GM10266 (cell line): ENCODE measurements at regions not wholly inside any gene's neighbourhood (a gene's known extent, or its start where the extent isn't known, plus 50 kb on each side); places are given as distances from the start of the nearest gene placed in this dataset.

Source experiments
- DNase-seq: peaks from one replicate; pipeline ENCODE4 v3.0.0; 2012; ENCODE audit errors: extremely low spot score
- TF ChIP-seq, protein P1 (sequence below): IDR thresholded peaks from 2 replicates; pipeline ENCODE4 v1.5.1; 2012; ENCODE audit warnings: mild to moderate bottlenecking, low read depth; ENCODE audit not compliant: control insufficient read depth, insufficient read depth; ENCODE audit errors: missing control alignments

DNA sequence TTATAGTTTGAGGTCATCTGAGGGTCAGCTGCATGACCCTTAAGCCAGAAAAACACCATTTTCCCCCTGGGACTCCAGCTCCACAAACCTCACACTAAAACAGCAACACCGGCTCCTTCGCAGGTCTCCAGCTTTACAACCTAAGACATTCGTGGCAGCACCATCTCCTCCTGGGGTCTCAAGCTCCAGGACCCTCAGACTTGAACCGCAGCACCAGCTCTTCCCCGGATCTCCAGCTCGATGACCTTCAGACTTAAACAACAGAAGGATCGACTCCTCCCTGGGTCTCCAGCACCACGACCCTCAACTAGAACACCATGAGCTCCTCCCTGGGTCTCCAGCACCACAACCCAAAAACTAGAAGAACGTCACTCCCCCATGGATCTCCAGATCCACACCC, 233.7 kb upstream of the CNTN6 start:
- TF ChIP-seq, protein P1, sequence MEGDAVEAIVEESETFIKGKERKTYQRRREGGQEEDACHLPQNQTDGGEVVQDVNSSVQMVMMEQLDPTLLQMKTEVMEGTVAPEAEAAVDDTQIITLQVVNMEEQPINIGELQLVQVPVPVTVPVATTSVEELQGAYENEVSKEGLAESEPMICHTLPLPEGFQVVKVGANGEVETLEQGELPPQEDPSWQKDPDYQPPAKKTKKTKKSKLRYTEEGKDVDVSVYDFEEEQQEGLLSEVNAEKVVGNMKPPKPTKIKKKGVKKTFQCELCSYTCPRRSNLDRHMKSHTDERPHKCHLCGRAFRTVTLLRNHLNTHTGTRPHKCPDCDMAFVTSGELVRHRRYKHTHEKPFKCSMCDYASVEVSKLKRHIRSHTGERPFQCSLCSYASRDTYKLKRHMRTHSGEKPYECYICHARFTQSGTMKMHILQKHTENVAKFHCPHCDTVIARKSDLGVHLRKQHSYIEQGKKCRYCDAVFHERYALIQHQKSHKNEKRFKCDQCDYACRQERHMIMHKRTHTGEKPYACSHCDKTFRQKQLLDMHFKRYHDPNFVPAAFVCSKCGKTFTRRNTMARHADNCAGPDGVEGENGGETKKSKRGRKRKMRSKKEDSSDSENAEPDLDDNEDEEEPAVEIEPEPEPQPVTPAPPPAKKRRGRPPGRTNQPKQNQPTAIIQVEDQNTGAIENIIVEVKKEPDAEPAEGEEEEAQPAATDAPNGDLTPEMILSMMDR, result no peak
- no peak for DNase-seq

DNA sequence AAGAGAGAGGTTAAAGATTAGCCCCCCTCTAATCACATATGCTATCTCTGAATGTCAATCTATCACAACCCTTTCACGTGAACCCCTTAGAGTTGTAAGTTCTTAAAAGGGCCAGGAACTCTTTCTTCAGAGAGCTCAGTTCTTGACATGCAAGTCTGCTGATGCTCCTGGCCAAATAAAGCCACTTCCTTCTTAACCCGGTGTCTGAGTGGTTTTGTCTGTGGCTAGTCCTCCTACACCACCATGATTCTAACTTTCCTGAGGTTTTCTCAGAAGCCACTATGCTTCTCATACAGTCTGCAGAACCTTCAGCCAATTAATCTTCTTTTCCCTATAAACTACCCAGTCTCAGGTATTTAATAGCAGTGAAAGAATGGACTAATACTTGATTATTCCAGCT, 231.1 kb upstream of the CNTN6 start:
- TF ChIP-seq, protein P1, result no peak
- no peak for DNase-seq

GRCh38 chr3:869269-869668, 223.6 kb upstream of the CNTN6 start:
- TF ChIP-seq, protein P1, result no peak
- DNase-seq, result no peak

DNA sequence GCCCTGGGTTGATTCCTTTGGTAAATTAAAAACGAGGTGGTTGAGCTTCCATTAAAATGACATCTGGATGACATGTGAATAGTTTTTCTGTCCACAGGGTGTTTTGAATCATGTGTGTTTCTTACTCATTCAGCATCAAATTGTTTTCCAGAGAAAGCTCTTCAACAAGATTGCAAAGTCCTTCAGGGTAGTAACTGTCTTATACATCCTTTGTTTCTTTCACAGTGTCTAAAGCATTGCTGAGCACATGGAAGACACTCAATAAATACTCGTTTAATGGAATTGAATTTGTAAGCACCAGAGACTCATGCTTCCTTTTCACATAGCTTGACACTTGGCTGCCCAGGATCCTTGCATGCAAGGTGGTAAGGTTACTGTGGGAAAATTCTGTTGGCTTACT, 223.1 kb upstream of the CNTN6 start:
- no peak for DNase-seq
- TF ChIP-seq, protein P1, result no peak

GRCh38 chr3:871651-872050, 221.2 kb upstream of the CNTN6 start:
- TF ChIP-seq, protein P1, result no peak
- no peak for DNase-seq

- DNase-seq, result no peak
These were observed 215.8 kb upstream of the CNTN6 start for GRCh38 chr3:877001-877400.

GRCh38 chr3:878746-879145, 214.1 kb upstream of the CNTN6 start:
- TF ChIP-seq, protein P1, result no peak
- no peak for DNase-seq

More at GRCh38 chr3:877001-877400, 215.8 kb upstream of the CNTN6 start:
- TF ChIP-seq, protein P1, result no peak
